GM19468 (cell line): ENCODE measurements at regions not wholly inside any gene's neighbourhood (a gene's known extent, or its start where the extent isn't known, plus 50 kb on each side); places are given as distances from the start of the nearest gene placed in this dataset.
"Not testable (repeated sequence)": the region's sequence is repeated elsewhere in the genome, so short reads cannot be mapped to it uniquely, and the experiment has no call there.

Experiments
- ATAC-seq: cut with Tn5 transposase; IDR thresholded peaks from one replicate; pipeline ENCODE4 v1.9.1; 2021; ENCODE audit warnings: mild to moderate bottlenecking, moderate library complexity, moderate number of reproducible peaks; ENCODE audit not compliant: unreplicated experiment; ENCODE audit errors: extremely low read depth

- peak; percentile 88 for ATAC-seq
Measured at GRCh38 chr14:99995700-99996356, 69.4 kb upstream of the EVL start.

- ATAC-seq: no peak
Measured at GRCh38 chr14:99996951-99997571, 68.2 kb upstream of the EVL start.

- not testable (repeated sequence) for ATAC-seq
Measured at GRCh38 chr14:100000398-100000797, 64.8 kb upstream of the EVL start.

GRCh38 chr14:100004392-100004791, 60.8 kb upstream of the EVL start:
- ATAC-seq: no peak

GRCh38 chr14:100007254-100007653, 58.0 kb upstream of the EVL start:
- ATAC-seq: no peak

- not testable (repeated sequence) for ATAC-seq
Measured at GRCh38 chr14:100009802-100010201, 55.4 kb upstream of the EVL start.

- no peak for ATAC-seq
Measured at GRCh38 chr14:100010679-100011078, 54.5 kb upstream of the EVL start.

- ATAC-seq: no peak
Measured at GRCh38 chr14:100011628-100012325, 53.4 kb upstream of the EVL start.

GRCh38 chr14:100012478-100013327, 52.5 kb upstream of the EVL start:
- no peak for ATAC-seq

- peak; percentile 91 for ATAC-seq
Measured at GRCh38 chr14:100015251-100015655, 50.0 kb upstream of the EVL start.
